H1 (cell line): ENCODE measurements at regions not wholly inside any gene's neighbourhood (a gene's known extent, or its start where the extent isn't known, plus 50 kb on each side); places are given as distances from the start of the nearest gene placed in this dataset.

Experiments
- CHD2 ChIP-seq: IDR thresholded peaks from 2 replicates; pipeline ENCODE4 v1.6.1; 2012; ENCODE audit warnings: low read length, improper control_type of control experiment
- CHD7 ChIP-seq: fragments of 300-600 bp; sonication (generic); IDR thresholded peaks from 2 replicates; pipeline ENCODE4 v1.7.1; 2012; ENCODE audit warnings: low read length, moderate library complexity, mild to moderate bottlenecking, inconsistent platforms; ENCODE audit not compliant: insufficient replicate concordance
- CTCF ChIP-seq, 3 experiments: IDR thresholded peaks; 1 replicate in 2 of 3; 2 replicates in 1 of 3; pipeline versions ENCODE4 v1.5.1 to v1.6.1; 2011; ENCODE audit warnings: low read length in 3 of 3, mild to moderate bottlenecking in 3 of 3, inconsistent platforms in 2 of 3, low read depth in 1 of 3, moderate library complexity in 1 of 3; ENCODE audit not compliant: insufficient read depth in 1 of 3; ENCODE audit errors: control extremely low read depth in 1 of 3
- E2F6 ChIP-seq: IDR thresholded peaks from 2 replicates; pipeline ENCODE4 v1.6.1; 2012; ENCODE audit warnings: inconsistent platforms
- KDM1A ChIP-seq: fragments of 200-600, 300-600 bp; sonication (generic); IDR thresholded peaks from 2 replicates; pipeline ENCODE4 v1.7.1; 2016; ENCODE audit warnings: mild to moderate bottlenecking, low read length, borderline replicate concordance
- POLR2AphosphoS5 ChIP-seq: IDR thresholded peaks from 2 replicates; pipeline ENCODE4 v1.6.1; 2011; ENCODE audit warnings: low read depth, low read length
- RFX5 ChIP-seq: IDR thresholded peaks from 2 replicates; pipeline ENCODE4 v1.6.1; 2011; ENCODE audit warnings: low read depth, low read length, improper control_type of control experiment, borderline replicate concordance

DNA sequence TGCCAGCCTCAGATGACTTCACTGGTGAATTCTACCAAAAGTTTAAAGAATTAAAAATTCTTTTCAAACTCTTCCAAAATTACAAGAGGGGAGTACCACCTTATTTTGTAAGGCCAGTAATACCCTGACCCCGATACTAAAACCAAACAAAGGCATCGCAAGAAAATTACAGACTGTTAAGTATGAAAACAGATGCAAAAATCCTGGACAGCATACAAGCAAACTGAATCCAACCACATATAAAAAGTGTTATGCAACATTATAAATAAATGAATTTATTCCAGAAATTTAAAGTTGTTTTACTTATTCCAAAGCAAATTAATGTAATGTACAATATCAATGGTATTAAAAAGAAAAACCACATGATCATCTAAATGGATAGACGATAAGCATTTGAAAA lies 873.6 kb upstream of the GJE1 start (continued):
- TF ChIP-seq KDM1A (no peak), CHD2 (no peak), POLR2AphosphoS5 (no peak), RFX5 (no peak), E2F6 (no peak), CHD7 (no peak), CTCF (IDR thresholded peaks at IDR 0.05; ENCODE audit: control extremely low read depth in 1 of 3, insufficient read depth in 1 of 3, low read depth in 1 of 3, low read length in 3 of 3) (no peak)
- TF ChIP-seq, all 59 proteins: peak for 0
